Posterior vena cava (tissue), 2 donors: ENCODE measurements at regions not wholly inside any gene's neighbourhood (a gene's known extent, or its start where the extent isn't known, plus 50 kb on each side); places are given as distances from the start of the nearest gene placed in this dataset.
"Not testable (repeated sequence)": the region's sequence is repeated elsewhere in the genome, so short reads cannot be mapped to it uniquely, and the experiment has no call there.

Experiments
- DNase-seq: peaks from one replicate; pipeline ENCODE4 v3.0.0-alpha.2; 2020; ENCODE audit warnings: low spot score
- intact Hi-C, 2 donors: fragments of 100-400 bp; cut with DNase I; formaldehyde crosslinking; loops; one replicate each; pipeline versions ENCODE4 v1.14.1 to v1.14.2; 2022 to 2023
- donor health status: DM: yes; HTN: yes; CAD: no.
- donor health status: DM: yes; HTN: yes; CAD: no.

DNA sequence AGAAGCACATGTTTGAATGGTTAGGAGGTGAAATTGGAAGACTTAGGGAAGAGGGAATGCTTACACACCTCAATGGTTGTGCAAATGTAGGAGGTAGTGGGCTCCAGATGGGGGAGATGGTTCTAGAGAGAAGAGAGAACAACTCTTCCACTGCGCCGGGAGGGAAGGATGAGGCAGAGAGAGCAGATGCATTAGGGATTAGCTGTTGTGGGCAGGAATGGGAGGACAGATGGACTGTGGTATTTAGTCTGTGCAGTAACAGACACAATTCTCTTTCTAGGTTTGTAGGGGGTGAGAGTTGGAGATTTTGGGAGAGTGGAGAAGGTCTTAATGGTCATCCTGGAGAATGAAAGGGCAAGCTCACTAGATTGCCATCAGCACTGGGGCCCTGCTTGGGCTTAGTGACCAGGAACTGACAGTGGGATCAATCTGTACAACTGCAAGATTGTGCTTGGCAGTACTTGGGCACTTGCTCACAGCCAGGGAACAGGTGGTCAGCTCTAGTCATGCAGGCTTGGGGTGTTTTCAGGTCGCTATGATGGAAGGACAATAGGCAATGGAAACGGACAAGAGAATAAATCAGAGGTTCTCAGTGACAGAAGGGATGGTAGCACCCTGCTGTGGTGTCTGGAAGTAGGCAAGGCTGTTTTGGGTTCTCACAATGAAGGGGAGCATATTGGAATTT is 182.0 kb upstream of the MYLIP start:
- intact Hi-C loops = no loop called here

DNA sequence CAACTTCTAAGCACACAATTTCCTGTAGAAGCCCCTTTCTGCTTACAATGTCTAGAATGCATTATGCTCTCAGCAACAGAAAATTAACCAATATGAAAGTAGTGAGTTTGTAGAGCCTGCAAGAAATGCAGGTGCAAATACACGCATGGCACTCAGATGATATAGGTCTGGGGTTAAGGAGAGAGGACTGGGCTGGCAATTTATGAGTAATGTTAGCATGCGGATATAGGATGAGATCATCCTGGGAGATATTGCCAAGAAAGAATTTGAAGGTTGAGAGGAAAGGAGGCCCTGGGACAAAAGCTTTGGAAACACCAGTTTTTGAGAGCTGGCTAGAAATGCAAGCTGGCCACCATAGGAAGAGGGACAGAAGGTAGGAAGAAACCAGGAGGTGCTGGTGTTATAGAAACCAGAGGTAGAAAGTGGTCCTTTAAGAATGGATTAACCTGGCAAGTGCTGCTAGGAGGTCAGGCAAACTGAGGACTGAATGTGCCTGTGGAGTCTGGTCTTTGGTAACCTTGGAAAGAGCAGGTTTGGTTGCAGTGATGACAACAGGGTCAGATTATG is 183.2 kb upstream of the MYLIP start:
- no peak for DNase-seq
- intact Hi-C loops = no loop called here

More for the DNA sequence above, 182.0 kb upstream of the MYLIP start:
- DNase-seq = no peak

DNA sequence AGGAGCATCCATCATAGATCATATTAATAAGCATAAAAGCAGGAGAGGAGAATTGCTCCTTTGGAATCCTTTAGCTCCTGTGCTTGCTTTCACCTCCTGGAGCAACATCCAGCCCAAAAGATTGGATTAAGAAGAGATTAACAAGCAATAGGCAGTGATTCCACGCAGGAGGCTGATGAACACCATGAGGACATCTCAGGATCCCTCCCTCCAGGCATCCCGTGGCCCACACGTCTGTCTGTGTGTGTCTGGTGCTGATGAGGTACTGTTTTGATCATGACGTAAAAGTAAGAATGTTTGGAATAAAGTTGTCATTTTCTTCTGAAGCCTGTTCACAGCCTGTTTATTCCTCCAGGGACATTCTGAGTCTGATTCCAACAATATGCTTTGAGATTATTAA is 185.5 kb upstream of the MYLIP start:
- intact Hi-C loops = no loop called here
- no peak for DNase-seq

GRCh38 chr6:15941168-15941567 is 187.7 kb upstream of the MYLIP start:
- intact Hi-C loops = no loop called here
- DNase-seq = no peak

DNA sequence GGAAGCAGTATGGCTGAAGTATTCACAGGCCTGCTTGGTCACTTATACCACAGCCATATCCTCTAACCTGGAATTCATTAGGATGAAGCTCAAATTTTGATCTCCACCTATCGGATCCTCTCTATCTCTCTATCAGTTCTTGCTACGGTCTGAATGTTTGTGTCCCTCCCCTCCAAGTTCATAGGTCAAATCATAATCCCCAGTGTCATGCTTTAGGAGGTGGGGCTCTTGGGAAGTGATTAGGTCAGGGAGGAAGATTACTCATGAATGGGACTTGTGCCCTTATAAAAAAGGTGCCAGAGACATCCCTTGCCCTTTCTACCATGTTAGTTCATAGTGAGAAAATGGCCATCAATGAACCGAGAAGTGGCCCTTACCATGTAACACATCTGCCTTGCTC is 190.8 kb upstream of the MYLIP start:
- DNase-seq = no peak
- intact Hi-C loops = no loop called here

- intact Hi-C loops = no loop called here
- no peak for DNase-seq
Measured at GRCh38 chr6:15937602-15938001, 191.3 kb upstream of the MYLIP start.

DNA sequence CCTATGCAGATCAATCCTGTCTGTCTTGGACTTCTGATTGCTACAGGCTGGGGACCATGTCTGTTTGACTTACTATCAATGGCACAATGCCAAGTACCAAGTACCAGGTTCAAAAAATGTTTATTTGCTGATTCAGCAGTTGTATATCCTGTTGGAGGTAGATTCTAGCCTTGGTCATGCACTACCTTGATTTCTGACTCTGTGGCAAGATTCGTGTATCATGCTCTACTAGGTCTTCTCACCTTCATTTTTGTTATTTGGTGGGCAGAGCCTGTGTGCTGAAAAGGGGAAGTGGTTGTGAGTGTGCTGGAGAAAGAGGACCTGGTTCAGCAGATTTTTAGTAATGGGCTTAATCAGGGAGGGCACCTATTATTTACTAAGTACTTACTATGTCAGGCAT is 192.4 kb upstream of the MYLIP start:
- no peak for DNase-seq
- intact Hi-C loops = no loop called here

GRCh38 chr6:15935661-15936060 is 193.2 kb upstream of the MYLIP start:
- intact Hi-C loops = no loop called here

GRCh38 chr6:15931697-15932096 is 197.2 kb upstream of the MYLIP start:
- DNase-seq, intact Hi-C loops: not testable (repeated sequence)

More at GRCh38 chr6:15935661-15936060, 193.2 kb upstream of the MYLIP start:
- DNase-seq = no peak

- DNase-seq = no peak
- intact Hi-C loops = loop anchor here in 1 of 2 donors (1.0 kb wide), 1 partner anchor 14 kb away; no protein-coding TSS in a partner anchor
Measured at GRCh38 chr6:15930207-15930606, 198.7 kb upstream of the MYLIP start.

DNA sequence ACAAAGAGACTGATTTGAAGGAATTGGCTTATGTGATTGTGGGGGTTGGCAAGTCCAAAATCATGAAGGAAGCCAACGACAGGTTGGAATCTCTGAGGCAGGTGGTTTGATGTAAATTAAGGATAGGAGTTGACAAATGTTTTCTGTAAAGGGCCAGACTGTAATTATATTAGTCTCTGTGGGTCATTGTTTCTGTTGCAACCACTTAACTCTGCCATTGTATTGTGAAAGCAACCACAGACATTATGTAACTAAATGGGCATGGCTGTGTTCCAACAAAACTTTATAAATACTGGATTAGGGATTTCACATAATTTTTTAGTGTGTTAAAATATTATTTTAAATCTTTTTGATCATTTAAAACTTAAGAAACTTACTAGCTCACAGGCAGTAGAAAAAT is 199.2 kb upstream of the MYLIP start:
- no peak for DNase-seq
- intact Hi-C loops = loop anchor here in 1 of 2 donors (1.0 kb wide), 1 partner anchor 13 kb away; no protein-coding TSS in a partner anchor

GRCh38 chr6:15927531-15928225 is 201.2 kb upstream of the MYLIP start:
- DNase-seq = no peak
- intact Hi-C loops = no loop called here

DNA sequence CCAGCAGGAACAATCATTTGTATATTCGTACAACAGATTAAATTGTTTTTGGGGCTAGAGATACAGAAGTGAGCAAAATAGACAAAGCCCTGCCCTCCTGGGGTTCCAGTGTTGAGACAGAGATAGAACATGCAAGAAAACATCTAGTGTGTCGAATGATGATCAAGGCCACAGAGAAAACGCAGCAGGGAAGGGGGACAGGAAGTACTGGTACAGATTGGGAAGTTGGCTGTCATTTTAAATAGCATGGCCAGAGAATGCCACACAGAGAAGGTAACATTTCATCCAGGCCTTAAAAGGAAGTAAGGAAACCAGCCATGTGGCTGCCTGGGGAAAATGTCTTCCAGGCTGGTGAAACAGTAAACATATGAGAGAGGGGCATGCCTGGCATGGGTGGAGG is 202.6 kb upstream of the MYLIP start:
- no peak for DNase-seq
- intact Hi-C loops = no loop called here

- intact Hi-C loops = no loop called here
- no peak for DNase-seq
Measured at GRCh38 chr6:15924893-15925292, 204.0 kb upstream of the MYLIP start.

DNA sequence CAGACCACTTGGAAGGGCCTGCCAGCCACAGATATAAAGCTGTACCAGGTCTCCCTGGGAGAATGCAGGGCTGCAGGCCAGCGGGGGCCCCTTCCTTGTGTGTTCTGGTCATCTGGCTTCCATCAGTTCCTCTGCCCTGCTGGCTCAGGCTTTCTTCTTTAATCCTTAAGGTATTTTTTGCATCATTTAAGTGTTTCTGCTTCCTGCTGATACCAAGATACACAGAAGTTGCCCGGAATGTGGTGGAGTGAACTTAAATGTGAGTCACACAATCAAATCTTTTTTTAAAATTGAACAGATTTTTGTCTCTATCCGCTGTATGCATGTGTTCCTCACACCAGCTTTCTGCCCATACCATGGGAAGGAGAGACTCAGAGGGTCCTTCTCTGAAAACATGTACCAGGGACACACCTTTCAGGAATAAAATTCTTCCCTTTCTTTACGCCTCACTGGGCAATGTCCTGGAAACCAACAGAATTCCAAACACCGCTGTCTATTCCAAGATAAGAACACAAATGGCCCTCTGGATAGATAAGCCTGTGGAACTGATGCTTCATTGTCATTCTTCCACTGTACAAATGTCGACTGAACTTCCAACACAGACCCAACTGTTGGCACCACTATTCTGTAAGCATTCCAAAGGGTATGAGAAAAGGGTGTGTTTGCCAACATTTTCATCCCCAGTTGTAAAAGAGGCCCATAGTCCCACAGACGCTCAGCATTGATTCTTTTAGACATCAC is 206.2 kb upstream of the MYLIP start:
- intact Hi-C loops = no loop called here
- DNase-seq = no peak

DNA sequence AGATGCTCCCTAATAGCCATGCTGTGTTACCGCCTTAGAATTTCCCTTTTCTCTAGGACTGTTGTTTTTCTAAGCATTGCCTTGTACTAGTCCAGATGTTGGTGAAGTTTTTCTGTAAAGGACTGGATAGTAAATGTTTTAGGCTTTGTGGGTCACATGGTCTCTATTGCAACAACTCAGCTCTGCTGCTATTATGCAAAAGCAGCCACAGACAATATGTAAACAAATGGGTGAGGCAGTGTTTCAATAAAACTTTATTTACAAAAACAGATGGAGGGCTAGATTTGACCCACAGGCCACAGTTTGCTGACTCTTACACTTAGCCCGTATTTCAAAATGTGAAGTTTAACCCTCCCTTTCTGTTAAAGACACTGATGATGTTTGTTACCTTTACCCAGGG is 207.6 kb upstream of the MYLIP start:
- intact Hi-C loops = no loop called here
- DNase-seq = no peak

- intact Hi-C loops = loop anchor here in 1 of 2 donors (1.0 kb wide), 1 partner anchor 14 kb away; no protein-coding TSS in a partner anchor
- no peak for DNase-seq
Measured at GRCh38 chr6:15916581-15916980, 212.3 kb upstream of the MYLIP start.

DNA sequence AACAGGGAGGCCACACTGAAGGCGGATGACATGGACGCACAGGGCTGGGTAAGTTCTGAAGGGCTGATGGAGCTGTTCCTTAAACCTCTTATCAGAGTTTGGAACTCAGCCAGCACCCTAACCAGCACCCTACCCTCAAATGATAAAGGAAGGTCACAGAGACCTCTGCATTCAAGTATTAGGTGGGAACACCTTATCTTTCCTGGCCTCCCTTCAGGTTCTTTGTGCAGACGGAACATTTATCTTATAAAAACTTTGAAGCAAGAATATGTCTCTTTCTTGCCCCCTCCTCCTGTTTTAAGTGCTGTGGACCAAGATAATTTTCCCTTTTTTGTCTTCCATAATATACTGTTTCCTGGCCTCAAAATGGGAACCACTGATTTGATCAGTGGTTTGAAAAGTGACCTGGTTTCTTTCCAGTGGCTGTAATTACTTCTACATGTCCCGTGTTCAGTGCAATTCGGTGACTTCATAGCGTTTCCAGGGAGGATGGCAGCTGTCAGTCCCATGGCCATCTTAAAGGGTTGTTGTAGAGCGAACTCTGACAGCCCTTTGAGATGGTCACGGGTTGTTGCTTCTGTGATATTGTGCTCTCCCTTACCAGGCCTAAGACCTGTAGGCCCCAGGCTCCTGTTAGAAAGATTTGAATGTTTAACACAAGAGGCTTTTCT is 213.2 kb upstream of the MYLIP start:
- intact Hi-C loops = loop anchor here in 1 of 2 donors (1.0 kb wide), 1 partner anchor 15 kb away; no protein-coding TSS in a partner anchor

GRCh38 chr6:15914553-15914952 is 214.3 kb upstream of the MYLIP start:
- DNase-seq = no peak
- intact Hi-C loops = no loop called here

More for the DNA sequence above, 213.2 kb upstream of the MYLIP start:
- DNase-seq = no peak
